ENCODE measurements at regions not wholly inside any gene's neighbourhood (a gene's known extent, or its start where the extent isn't known, plus 50 kb on each side); places are given as distances from the start of the nearest gene placed in this dataset.

DNA sequence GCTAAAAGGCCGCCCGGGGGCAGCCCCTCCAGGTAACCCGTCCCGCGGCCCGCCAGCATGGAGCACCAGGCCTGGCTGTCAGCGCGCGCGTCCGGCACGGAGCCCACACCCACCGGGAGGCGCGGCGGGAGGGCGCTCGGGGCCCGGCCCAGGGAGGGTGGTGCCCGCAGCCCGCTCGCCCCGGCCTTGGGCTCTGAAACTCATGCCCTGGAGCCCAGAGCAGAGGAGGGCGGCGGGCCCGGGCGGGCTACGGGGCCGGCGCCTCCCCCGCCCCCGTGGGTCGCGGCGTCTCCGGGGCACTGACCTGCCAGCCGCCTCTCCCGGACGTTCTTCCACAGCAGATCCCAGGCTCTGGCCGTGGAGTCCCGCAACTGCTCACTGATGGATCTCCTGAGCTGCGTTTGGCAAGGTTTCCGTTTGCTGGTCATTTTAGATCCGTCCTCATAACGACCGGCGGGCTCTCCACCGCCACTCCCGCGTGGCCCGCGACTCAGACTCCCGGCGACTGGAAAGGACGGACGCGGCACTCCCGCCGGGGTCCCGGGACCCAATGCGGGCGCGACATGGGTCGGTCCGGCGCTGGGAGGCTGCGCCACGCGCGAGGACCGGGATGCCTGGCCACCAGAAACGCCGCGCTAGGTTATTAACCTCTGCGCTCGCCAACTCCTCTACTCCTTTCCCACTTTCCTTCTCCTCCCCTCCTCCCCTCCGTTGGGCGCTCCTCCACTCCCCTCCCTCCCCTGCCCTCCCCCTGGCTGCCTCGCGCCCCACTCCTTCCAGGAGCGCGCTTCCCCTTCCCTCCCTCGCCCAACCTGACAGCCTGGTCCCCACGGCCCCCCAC is 64.7 kb upstream of the STARD13 start:
- peak; percentile 78 for ATAC-seq (ENCODE audit: low FRiP score)
- TF ChIP-seq, protein P1, sequence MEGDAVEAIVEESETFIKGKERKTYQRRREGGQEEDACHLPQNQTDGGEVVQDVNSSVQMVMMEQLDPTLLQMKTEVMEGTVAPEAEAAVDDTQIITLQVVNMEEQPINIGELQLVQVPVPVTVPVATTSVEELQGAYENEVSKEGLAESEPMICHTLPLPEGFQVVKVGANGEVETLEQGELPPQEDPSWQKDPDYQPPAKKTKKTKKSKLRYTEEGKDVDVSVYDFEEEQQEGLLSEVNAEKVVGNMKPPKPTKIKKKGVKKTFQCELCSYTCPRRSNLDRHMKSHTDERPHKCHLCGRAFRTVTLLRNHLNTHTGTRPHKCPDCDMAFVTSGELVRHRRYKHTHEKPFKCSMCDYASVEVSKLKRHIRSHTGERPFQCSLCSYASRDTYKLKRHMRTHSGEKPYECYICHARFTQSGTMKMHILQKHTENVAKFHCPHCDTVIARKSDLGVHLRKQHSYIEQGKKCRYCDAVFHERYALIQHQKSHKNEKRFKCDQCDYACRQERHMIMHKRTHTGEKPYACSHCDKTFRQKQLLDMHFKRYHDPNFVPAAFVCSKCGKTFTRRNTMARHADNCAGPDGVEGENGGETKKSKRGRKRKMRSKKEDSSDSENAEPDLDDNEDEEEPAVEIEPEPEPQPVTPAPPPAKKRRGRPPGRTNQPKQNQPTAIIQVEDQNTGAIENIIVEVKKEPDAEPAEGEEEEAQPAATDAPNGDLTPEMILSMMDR (IDR thresholded peaks at IDR 0.05) = no peak
- DNase-seq (ENCODE audit: low spot score) = no peak

DNA sequence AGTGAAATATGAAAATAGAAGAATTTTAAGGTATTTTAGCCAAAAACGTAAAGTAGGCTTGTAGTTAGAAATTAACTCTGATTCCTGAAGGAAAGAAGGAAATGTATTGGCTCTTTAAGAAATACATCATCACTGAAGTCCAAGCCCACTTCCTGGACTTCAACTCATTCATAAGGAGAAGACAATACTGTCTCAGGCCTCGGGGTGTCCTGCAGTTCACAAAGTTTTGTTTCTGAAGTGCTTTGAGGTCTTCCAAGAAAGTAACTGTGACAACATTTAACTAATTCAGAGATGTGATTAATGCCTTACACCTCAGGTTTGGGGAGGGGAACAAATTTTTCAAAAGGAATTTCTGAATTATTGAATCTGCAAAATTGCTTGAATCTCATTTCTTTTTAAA is 65.8 kb upstream of the STARD13 start:
- TF ChIP-seq, protein P1 (IDR thresholded peaks at IDR 0.05) = no peak
- no peak for DNase-seq (ENCODE audit: low spot score)
- ATAC-seq (ENCODE audit: low FRiP score) = no peak

DNA sequence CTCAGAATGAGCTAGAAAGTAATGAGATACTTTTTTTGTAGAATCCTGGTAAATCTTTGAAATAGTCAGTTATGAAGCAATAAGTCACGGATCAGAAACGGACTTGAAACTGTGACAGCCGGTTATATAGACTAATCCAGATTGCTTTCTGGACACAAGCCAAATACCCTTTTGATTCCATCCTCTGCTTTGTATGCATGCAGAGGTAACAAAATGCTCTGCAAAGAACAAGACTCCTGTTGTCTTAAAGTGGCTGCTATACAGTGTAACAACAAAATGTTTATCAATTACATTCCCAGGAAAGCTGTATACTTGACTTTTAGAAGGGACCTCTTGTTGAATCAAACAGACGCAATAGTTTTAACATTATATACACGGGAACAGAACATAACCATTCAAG is 66.5 kb upstream of the STARD13 start:
- no peak for ATAC-seq (ENCODE audit: low FRiP score)
- TF ChIP-seq, protein P1 (IDR thresholded peaks at IDR 0.05) = no peak

DNA sequence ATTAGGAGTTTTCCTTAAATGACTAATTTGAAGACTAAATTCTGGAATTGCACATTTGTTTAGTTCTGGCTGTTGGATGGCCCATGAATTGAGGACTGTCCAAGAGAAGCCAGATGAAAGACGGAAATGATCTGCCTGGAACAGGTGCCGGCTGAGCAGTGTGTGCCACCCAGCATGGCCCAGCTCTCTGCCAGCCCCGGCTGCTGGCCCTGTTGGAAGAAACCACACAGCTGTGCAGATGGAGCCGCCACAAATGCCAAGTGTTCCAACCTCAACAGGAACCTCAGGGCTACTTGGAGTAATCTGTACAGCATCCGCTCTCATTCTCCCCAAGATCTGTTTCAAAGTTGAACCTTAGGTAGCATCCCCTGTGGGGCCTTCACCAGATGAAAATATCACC is 67.0 kb upstream of the STARD13 start:
- DNase-seq (ENCODE audit: low spot score) (no peak), ATAC-seq (ENCODE audit: low FRiP score) (no peak)
- TF ChIP-seq, protein P1 (IDR thresholded peaks at IDR 0.05) = no peak

More for the DNA sequence above, 66.5 kb upstream of the STARD13 start:
- no peak for DNase-seq (ENCODE audit: low spot score)

DNA sequence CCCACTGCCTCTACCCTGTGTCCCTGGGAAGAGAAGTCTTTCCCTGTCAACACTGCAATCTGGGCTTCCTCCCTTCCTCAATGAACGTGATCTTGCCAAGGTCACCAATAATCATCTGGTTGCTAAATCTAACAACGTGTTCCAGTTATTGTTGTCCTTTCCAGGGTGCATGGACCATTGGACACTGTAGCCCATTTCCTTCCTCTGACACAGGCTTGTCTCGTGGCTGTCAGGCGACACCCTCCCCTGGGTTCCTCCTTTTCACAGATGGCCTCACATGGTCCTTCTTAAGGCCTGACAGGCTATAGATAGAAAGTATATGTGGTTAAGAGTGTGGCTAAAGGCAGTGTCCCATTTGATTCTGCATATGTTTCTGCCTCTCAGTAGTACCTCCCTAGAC is 67.7 kb upstream of the STARD13 start:
- TF ChIP-seq, protein P1 (IDR thresholded peaks at IDR 0.05) = no peak
- DNase-seq (ENCODE audit: low spot score) (no peak), ATAC-seq (ENCODE audit: low FRiP score) (no peak)

DNA sequence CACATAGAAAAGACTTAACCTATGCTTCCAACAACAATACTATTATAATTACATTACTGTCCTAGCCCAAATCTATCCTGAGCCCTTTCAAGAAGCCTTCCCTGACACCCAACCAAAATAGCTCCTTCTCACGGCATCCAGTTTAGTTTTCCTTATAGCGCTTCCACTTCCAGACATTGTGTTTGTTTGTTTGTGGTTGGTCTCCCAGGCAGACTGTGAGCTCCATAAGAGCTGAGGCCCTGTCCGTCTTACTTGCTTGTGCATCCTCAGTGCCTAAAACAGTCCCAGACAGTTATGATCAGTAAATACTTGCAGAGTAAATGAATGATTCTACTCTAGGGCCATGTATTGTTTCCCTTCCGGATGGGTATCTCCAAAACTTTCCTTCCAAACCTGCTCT is 68.1 kb upstream of the STARD13 start:
- ATAC-seq (ENCODE audit: low FRiP score) = no peak
- TF ChIP-seq, protein P1 (IDR thresholded peaks at IDR 0.05) = no peak

More for the DNA sequence above, 68.1 kb upstream of the STARD13 start:
- DNase-seq (ENCODE audit: low spot score) = no peak

Measured in omental fat pad (tissue), 3 donors.